Frontal cortex (tissue), 3 donors: ENCODE measurements at regions not wholly inside any gene's neighbourhood (a gene's known extent, or its start where the extent isn't known, plus 50 kb on each side); places are given as distances from the start of the nearest gene placed in this dataset.
A peak's percentile ranks its signal among the peaks of the same experiment; 100 is the strongest.
"Not testable (repeated sequence)": the region's sequence is repeated elsewhere in the genome, so short reads cannot be mapped to it uniquely, and the experiment has no call there.

Source experiments
- DNase-seq, 2 donors: peaks; one replicate each; pipeline ENCODE4 v3.0.0; 2012; ENCODE audit warnings: low spot score in 2 of 2
- FAIRE-seq: peaks from 2 replicates; lab custom pipeline; 2012; peaks lifted over from hg19 to GRCh38; lab: Jason Lieb, UNC
- donor health status: control.
- donor health status: control.
- donor health status: control.

DNA sequence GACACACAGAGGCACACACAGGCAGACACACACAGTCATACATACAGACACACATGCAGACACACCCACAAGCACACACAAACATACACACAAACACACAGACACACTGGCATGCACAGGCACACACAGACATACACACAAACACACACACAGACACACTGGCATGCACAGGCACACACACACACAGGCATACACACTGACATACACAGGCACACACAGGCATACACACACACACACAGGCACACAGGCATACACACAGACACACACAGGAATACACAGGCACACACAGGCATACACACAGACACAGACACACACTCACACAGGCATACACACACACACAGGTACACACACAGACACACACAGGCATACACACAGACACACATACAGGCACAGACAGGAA is 340.7 kb upstream of the VSTM2A start:
- DNase-seq (no peak), FAIRE-seq (no peak)

DNA sequence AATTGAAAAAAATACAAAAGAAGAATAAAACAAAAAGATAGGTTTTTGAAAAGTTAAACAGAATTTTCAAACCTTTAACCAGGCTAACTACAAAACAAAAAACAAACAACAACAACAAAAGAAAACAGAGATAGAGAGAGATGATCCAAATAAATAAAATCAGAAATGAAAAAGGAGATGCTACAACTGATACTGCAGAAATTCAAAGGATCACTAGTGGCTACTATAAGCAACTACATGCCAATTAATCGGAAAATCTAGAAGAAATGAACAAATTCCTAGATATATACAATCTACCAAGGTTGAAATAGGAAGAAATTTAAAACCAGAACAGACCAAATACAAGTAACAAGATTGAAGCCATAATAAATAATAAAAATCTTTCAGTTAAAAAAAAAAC is 326.8 kb upstream of the VSTM2A start:
- FAIRE-seq, result peak; percentile 78
- DNase-seq, result no peak

DNA sequence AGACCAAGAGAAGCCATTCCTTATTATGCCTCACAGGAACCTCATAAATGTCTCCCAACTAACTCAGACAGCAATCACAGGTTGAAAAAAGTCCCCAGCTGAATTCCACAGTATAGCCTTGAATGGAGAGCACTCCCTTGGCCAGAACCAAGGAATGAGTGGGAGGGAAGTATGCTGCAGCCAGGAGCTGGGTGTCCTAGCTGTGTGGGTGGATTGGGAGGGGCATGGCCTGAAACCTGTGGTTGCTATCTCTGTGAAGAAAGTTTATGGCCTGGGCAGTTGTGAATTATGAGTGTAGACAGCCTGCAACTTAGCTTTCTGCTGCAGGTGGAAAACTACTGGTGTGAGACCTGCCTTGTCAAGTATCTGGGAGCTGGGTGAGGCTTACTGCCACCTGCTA is 316.1 kb upstream of the VSTM2A start:
- not testable (repeated sequence) for FAIRE-seq, DNase-seq

DNA sequence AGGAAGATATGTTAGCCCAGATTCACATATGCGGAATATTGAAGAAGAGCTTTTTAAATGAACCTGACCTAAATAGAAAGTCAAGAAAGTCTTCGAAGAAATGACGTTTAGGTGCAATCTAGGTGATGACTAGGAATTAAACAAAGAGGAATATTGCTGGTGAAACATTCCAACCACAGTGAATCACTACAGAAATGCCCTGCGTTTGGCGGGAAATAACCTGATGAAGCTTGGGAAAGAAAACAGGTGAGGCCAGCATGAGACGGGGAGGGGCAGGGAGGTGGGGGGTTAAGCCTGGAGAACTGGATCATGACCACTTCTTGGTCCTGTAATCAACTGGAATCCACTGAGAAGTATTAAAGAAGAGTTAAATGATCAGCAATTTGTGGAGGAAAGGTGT is 299.4 kb upstream of the VSTM2A start:
- no peak for DNase-seq
- no peak for FAIRE-seq

DNA sequence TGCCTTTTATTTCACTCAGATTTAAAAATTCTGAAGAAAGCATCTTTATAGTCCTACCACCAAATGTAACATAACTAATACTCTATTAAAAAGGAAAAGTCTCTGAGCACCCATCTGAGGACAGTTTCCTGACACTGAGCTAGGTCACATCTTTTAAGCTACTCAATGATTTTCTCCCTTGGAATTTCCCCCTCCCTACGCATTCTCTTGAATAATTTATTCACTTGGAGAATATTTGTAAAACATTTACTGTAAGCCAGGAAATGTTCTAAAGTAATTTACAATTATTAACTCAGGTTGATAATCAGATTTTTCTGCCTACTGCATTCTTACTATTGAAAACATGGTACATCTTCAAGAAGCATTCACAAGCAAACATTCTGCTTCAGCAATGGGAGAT is 297.2 kb upstream of the VSTM2A start:
- DNase-seq (no peak), FAIRE-seq (no peak)

DNA sequence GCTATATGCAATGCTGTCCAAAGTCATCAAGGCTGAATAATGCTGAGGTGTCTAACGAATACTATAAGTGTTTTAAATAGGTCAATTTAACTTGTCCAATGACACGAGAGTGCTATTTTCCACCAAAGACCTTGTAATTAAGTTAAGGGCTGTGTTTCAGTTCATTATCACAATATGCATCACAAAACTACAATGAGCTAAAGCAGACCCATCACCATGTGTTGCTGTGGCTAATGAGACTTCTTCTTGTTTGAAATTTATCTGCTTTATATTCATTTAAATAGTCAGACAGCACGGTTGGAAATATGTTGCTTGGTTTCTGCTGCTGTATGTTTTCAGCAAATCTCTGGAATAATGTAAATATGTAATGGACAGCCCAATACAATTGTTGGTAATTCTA is 292.5 kb upstream of the VSTM2A start:
- DNase-seq (no peak), FAIRE-seq (no peak)

DNA sequence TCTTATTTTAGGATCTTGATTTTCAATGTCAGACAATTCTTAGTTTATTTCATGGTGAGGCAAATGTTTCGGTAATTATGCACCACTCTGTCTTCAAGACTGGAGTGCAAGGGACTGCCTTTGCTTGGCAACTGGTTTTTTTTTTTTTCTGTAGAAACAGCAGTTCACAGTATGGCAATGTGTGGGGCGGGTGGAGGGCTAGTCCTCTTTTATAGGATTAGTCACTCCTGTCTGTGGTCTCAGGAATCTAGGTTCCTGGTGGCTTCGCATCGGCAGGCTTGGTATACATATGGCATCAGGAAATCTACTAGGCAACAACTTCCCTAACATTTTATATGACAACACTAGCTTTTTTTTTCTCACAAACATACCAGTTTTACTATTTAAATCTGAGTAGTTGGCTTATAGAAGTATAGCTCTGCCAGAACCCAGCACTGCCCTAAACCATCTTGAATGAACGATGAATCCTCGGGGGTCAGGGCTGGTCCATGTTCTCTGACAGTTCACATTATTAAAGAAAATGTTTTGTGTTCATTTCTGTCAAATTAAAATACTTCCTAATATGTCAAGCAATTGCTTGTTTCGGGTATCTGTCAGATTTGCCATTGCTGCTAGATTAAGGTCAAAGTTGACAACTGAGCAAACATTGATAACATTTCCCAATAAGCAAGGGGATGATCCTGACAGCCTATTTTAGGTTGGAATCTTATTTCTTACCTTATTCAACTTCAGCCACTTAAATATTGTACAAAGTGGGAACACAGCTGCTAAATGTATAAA is 289.7 kb upstream of the VSTM2A start:
- no peak for DNase-seq
- no peak for FAIRE-seq

DNA sequence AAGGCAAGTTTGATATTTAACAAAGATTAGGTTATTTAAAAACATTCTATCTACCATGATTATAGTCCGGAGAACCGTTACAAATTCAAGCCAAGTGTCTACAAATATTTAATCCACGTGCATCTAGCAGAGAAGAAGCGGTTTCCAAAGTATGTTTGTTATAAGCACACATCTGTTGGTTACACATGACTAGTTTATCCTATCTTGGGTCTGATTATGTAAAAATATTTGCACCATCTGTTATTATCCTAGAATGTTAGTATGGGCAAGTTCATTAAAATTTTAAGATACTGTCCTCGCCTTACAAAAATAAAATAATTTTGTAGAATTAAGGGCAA is 289.2 kb upstream of the VSTM2A start:
- DNase-seq, result no peak
- no peak for FAIRE-seq

DNA sequence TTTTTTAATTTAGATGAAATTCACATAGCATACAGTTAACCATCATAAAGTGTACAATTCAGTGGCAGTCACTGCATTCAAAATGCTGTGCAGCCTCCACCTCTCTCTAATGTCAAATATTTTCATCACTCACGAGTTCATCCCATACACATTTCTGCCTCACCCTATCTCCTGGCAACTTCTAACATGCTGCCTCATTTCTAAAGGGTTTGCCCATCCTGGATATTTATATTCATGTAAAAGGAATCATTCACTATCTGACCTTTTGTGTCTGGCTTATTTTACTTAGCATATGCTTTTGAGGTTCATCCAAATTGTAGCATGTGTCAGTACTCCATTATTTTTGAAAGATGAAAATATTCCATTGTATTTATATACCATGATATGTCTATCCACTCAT is 286.9 kb upstream of the VSTM2A start:
- no peak for FAIRE-seq

DNA sequence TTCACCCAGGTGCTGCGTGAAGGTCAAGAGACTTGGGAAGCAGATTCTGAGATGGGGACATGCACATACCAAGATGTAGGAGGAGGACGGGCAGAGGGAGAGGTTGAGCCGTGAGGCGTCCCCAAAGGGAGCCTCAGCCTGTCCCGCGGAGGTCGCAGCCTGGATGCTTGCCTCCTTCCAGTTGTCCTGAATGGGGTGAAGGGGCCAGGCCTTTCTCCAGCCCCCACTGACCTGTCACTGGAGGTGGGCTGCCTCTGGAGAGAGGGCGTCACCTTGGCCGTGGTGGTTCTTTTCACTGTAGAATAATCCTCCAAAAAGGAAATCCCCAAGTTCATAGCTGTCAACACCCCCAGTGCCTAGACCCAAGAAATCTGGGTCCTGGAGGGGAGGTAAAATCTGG is 283.0 kb upstream of the VSTM2A start:
- DNase-seq (no peak), FAIRE-seq (no peak)

More for the DNA sequence above, 286.9 kb upstream of the VSTM2A start:
- DNase-seq, result no peak

DNA sequence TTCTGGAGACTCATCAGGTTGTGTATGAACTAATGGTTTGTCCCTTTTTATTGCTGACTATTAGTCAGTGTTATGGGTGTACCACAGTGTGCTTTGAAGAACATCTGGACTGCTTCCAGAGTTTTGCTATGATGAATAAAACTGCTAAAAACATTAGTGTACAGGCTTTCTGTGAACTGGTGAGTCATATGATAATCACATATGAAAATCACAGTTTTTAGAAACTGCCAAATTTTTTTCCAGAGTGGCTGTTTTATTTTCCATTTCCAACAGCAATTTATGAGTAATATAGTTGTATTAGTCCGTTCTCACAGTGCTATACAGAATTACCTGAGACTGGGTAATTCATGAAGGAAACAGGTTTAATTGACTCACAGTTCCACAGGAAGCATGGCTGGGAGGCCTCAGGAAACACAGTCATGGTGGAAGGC is 281.2 kb upstream of the VSTM2A start:
- no peak for FAIRE-seq

DNA sequence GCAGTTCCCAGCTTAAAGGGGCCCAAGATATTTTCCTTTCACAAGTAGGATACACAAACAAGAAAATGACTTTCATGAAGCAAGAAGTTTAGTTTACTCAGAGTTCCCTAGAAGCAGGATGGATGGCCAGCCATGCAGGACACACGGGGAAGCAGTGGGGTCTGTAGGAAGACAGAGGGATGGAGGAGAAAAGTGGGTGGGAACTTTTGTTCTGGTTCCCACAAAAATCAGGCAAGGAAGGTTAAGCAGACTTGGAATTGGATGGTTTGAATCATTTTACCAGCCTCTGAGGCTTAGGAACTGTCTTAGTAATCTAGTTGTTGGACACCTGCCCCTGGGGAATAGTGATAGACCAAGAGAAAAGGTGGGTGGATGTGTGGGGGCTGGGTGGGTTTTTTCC is 263.3 kb upstream of the VSTM2A start:
- FAIRE-seq, result no peak

More for the DNA sequence above, 281.2 kb upstream of the VSTM2A start:
- DNase-seq, result peak in 1 of 2 donors; percentile 7

DNA sequence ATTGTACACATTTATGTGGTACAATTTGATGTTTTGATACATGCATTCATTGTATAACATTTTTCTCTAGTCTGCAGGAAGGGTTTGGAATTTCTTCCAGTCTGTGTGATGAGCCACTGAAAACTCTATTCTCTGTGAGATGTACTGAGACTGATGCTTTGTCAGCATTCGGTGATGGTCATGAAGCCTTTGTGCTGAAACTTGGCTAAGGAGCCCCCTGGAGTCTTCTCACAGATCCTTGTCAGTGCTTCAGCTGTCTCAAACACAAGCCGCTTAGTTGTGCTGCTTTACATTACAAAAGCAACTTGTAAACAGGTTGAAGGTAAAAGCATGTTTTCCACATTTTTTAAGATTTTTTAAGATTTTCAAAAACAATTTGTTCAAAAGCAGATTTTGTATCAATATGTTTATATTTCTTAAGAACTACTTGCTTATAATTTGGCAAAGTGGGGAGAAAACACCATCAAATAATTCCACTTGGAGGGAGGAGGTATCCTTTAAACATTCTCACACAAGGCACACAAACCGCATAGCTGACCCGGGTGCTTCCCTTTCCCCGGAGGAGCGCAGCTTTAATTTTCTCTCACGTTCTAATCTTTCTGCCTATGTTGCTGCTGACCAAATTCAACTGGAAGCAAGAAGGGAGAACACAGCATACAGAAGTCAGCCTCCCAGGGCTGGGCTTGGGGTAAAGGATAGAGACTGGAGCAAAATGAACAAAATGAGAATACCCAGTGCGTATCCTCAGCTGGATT is 249.8 kb upstream of the VSTM2A start:
- FAIRE-seq, result no peak
- no peak for DNase-seq

More for the DNA sequence above, 263.3 kb upstream of the VSTM2A start:
- no peak for DNase-seq

DNA sequence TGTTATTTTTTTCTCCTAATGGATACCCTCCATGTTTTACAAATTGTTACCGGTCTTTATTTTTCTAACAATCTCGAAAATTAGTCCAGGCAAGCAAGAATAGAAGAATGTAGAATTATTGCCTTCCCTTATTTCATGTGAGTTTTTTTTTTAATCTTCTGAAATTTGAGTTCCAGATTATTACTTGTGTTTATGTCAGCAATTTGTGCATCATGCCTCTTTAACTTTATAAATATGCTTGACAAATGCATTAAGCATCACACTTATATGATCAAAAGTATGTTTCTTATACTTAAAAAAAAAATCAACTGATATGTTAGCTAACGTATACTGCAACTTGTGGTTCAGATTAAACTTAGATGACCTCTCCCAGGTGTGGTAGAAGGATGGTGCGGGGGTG is 242.7 kb upstream of the VSTM2A start:
- DNase-seq, result no peak
- FAIRE-seq, result no peak

DNA sequence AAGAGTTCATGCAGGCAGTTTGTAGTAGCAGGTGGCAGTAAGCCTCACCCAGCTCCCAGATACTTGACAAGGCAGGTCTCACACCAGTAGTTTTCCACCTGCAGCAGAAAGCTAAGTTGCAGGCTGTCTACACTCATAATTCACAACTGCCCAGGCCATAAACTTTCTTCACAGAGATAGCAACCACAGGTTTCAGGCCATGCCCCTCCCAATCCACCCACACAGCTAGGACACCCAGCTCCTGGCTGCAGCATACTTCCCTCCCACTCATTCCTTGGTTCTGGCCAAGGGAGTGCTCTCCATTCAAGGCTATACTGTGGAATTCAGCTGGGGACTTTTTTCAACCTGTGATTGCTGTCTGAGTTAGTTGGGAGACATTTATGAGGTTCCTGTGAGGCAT is 226.2 kb upstream of the VSTM2A start:
- not testable (repeated sequence) for FAIRE-seq, DNase-seq

DNA sequence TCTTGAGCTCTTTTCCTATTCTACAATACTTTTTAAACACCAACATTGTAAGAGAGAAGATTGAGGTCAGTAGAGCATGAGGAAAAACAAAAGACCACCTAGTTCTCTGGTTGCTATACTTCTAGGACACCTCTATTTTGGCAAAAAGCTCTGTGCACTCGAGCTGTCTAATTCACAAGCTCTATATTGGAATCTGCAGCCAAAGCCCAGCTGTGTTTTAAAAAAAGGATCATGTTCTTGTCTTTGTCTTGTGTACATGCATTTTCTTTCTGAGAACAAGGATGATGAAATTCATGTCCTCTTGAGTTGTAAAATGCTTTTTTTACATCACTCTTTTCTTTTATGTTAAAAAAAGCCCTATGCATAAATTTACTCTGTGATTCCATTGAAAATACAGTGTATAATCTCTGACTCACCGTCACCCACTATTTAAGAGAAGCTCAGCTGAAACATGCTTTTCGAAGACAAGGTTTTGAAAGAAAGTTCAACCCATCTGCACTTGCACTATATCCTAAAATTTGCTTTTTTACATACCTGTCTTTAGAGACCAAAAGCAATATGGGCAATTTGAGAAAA is 215.5 kb upstream of the VSTM2A start:
- FAIRE-seq (no peak), DNase-seq (peak in 1 of 2 donors; percentile 3)

DNA sequence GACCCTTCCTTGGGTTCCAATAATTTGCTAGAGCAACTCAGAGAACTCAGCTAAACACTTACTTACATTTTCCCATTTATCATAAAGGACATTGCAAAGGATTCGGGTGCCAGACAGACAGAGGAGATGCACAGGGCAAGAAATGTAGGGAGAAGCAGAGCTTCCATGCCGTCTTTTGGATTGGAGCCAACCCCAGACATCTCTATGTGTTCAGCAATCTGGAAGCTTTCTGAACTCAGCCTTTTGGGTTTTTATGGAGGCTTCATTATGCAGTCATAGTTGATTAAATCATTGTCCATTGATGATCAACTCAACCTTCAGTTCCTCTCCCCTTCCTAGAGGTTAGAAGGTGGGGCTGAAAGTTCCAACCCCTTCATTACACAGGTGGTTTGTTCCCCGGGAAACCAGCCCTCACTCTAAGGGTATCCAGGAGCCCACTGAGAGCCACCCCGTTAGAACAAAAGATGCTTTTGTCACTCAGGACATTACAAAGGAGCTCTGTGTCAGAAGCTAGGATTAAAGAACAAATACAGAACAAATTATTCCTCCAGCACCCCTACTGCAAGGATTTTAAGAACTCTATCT is 211.9 kb upstream of the VSTM2A start:
- FAIRE-seq (no peak), DNase-seq (peak in 1 of 2 donors; percentile 2)

DNA sequence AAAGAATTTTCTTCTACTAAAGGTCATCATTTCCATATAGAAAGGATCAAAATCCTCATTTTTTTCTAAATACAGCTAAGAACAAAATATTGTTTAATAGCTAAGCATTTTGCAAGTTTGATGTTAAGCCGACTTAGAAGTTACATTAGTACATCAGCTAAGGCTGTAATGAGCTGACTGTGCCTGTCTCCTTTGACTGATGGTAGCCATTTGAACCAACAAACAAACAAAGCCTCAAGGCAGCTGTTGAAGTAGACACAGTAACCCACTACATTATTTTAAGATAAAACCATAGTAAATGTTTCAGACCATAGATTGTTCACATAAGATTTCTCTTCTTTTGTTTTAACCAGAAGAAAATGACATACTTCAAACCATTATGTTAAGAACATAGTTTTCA is 210.9 kb upstream of the VSTM2A start:
- FAIRE-seq (no peak), DNase-seq (no peak)

DNA sequence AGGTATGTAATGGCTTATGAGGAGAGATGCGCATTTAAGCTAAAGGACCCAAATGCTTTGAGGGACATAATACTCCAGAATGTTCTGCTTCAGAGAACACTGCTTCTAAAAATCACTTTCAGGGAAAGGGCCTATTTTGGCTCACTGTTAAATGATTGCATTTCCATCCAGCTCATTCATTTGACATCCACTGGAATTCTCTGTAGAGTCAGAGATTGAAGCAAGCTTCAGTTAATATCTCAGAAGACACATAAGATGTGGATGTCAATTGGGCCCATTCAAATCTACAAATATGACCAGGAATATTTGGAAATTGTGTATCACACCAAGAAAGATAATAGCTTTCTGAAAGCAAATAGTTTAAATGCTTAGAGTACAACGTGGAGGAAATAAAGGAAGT is 209.9 kb upstream of the VSTM2A start:
- no peak for DNase-seq
- FAIRE-seq, result no peak

DNA sequence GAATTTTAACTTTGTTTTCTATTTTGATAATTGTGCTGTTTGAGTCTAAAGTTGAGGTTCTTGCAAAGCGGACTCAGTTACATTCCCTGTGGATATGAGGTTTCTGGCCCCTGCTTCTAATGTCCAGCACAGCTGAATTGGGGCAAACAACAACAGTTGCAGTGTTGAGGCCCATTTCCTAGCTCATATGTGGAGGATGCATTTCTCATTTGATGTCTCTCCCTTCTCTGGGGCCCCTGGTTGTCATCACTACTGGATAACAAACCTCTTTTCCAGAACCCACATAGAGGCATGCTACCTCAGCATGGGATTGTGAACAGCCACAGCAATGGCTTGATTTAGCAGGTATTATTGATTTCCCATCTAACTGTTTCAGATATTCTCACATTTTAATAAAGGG is 208.2 kb upstream of the VSTM2A start:
- FAIRE-seq, result no peak
- DNase-seq, result no peak

DNA sequence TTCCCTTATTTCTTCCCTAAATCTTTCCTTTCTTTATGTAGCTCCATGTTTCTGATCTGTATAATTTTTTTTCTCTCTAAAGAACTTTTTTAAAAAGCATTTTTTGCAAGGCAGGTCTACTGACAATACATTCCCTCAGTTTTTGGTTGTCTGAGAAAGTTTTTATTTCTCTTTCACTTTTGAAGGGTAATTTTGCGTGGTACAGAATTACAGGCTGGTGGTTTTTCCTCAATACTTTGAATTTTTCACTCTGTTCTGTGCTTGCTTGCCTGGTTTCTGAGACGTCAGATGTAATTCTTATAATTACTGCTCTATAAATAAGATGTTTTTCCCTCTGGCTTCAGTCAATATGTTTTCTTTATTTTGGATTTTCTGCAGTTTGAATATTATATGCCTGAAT is 205.4 kb upstream of the VSTM2A start:
- FAIRE-seq, result no peak
- no peak for DNase-seq
